CD8-positive, alpha-beta memory T cell (primary cell): ENCODE measurements at regions not wholly inside any gene's neighbourhood (a gene's known extent, or its start where the extent isn't known, plus 50 kb on each side); places are given as distances from the start of the nearest gene placed in this dataset.

Experiments used
- CTCF ChIA-PET: fragments of 350-600 bp; sonication (Branson Sonifier 250); formaldehyde crosslinking; loops from one replicate; lab custom pipeline; 2021; ENCODE audit warnings: antibody characterized with exemption; lab: Charles Lee
- POLR2A ChIA-PET: fragments of 350-600 bp; sonication (Branson Sonifier 250); formaldehyde crosslinking; loops from one replicate; lab custom pipeline; 2021; ENCODE audit warnings: antibody characterized with exemption; lab: Charles Lee
- DNase-seq, 5 donors: peaks; one replicate each; pipeline versions ENCODE4 v3.0.0 to v3.0.0-alpha.2; 2020 to 2022; ENCODE audit warnings: mixed read lengths in 1 of 5
- H3K27ac ChIP-seq: one replicate; pipeline ENCODE4 v1.7.0; 2013; ENCODE audit warnings: low read depth, mild to moderate bottlenecking, low read length, moderate library complexity
- H3K27me3 ChIP-seq: 2 replicates; pipeline ENCODE4 v1.7.0; 2013; ENCODE audit warnings: low read length, mild to moderate bottlenecking; ENCODE audit not compliant: insufficient read depth, poor library complexity, severe bottlenecking
- H3K36me3 ChIP-seq: 2 replicates; pipeline ENCODE4 v1.7.0; 2013; ENCODE audit warnings: mild to moderate bottlenecking, low read length, moderate library complexity; ENCODE audit not compliant: insufficient read depth
- H3K4me1 ChIP-seq: 2 replicates; pipeline ENCODE4 v1.7.0; 2013; ENCODE audit warnings: mild to moderate bottlenecking, low read length, moderate library complexity; ENCODE audit not compliant: insufficient read depth
- H3K4me3 ChIP-seq: 2 replicates; pipeline ENCODE4 v1.7.0; 2013; ENCODE audit warnings: mild to moderate bottlenecking, low read length
- H3K9me3 ChIP-seq: 2 replicates; pipeline ENCODE4 v1.7.0; 2013; ENCODE audit warnings: mild to moderate bottlenecking, low read length
- H3K27ac Mint-ChIP-seq, 8 donors: one replicate each; pipeline ENCODE4 v1.8.0; 2020 to 2021; ENCODE audit warnings: mixed read lengths in 8 of 8, mild to moderate bottlenecking in 6 of 8, inconsistent platforms in 3 of 8, moderate library complexity in 3 of 8
- H3K27me3 Mint-ChIP-seq, 2 donors: one replicate each; pipeline ENCODE4 v1.8.0; 2020 to 2021; ENCODE audit warnings: mixed read lengths in 2 of 2, mild to moderate bottlenecking in 1 of 2, moderate library complexity in 1 of 2
- H3K36me3 Mint-ChIP-seq, 3 donors: one replicate each; pipeline ENCODE4 v1.8.0; 2020 to 2021; ENCODE audit warnings: mixed read lengths in 3 of 3, inconsistent platforms in 1 of 3, mild to moderate bottlenecking in 1 of 3
- H3K4me1 Mint-ChIP-seq, 3 donors: one replicate each; pipeline ENCODE4 v1.8.0; 2020 to 2021; ENCODE audit warnings: mixed read lengths in 3 of 3, inconsistent platforms in 1 of 3, mild to moderate bottlenecking in 1 of 3
- H3K4me3 Mint-ChIP-seq, 7 donors: one replicate each; pipeline ENCODE4 v1.8.0; 2020 to 2021; ENCODE audit warnings: mixed read lengths in 7 of 7, mild to moderate bottlenecking in 6 of 7, moderate library complexity in 4 of 7, inconsistent platforms in 2 of 7
- H3K9me3 Mint-ChIP-seq, 5 donors: one replicate each; pipeline ENCODE4 v1.8.0; 2020 to 2022; ENCODE audit warnings: mixed read lengths in 5 of 5, mild to moderate bottlenecking in 3 of 5, moderate library complexity in 2 of 5, inconsistent platforms in 1 of 5

GRCh38 chr4:104868958-104869357 lies 277.7 kb upstream of the TET2 start:
- Histone ChIP-seq H3K36me3 (no peaks in the 10 kb centered on the region), H3K27ac (no peak overlapping the region), H3K4me1 (no peaks in the 10 kb centered on the region), H3K9me3 (no peaks in the 10 kb centered on the region), H3K4me3 (no peak overlapping the region), H3K27me3 (no peaks in the 10 kb centered on the region)
- Mint-ChIP-seq H3K9me3 (peaks cover 0 to 2% (median 0%) of the 10 kb centered on the region in 5 donors), H3K4me1 (no peaks in the 10 kb centered on the region), H3K27me3 (no peaks in the 10 kb centered on the region), H3K36me3 (no peaks in the 10 kb centered on the region), H3K27ac (no peak overlapping the region), H3K4me3 (no peak overlapping the region)
- POLR2A ChIA-PET = no interaction called here
- CTCF ChIA-PET = no interaction called here
- DNase-seq = no peak

- POLR2A ChIA-PET = no interaction called here
- no peak for DNase-seq
- Mint-ChIP-seq H3K9me3 (peaks cover 0 to 2% (median 0%) of the 10 kb centered on the region in 5 donors), H3K27me3 (no peaks in the 10 kb centered on the region), H3K36me3 (no peaks in the 10 kb centered on the region), H3K27ac (no peak overlapping the region), H3K4me3 (no peak overlapping the region), H3K4me1 (no peaks in the 10 kb centered on the region)
- Histone ChIP-seq H3K36me3 (no peaks in the 10 kb centered on the region), H3K4me3 (no peak overlapping the region), H3K9me3 (no peaks in the 10 kb centered on the region), H3K27me3 (no peaks in the 10 kb centered on the region), H3K4me1 (no peaks in the 10 kb centered on the region), H3K27ac (no peak overlapping the region)
- CTCF ChIA-PET = no interaction called here
These were observed 276.8 kb upstream of the TET2 start for GRCh38 chr4:104869831-104870230.

DNA sequence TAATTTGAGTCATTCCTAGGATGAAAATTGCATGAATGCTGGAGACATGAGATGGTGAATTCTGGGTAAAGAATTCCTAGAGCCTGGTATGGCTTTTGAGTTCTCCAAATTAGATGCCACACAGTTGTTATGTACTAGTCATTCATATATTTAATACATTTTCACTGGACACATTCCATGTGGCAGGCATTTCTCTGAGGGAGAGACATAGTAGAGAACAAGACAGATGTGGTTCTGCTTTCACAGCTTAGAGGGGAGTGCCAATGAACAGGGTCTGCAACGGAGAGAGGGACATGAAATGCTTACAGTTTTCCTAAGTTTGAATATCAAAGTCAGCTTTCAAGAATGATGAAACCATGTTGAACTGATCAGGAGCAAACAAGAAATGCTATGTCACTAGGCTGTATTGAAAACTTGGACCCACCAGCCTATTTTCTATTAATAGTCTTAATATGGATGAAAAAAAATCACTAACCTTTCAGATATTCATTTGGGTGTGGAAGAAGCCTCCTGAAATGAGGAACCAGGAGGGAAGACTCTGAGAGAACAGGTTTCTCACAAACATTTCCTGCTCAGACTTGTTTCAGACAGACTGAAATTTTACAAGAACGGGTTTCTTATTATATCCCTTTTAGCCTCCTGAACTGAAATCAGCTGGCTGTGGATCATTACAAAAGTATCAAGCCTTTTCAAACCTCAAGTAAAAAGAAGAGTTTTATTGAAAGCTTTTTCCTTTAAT lies 276.0 kb upstream of the TET2 start:
- H3K27ac ChIP-seq = no peak overlapping the region
- Mint-ChIP-seq H3K4me3 (no peak overlapping the region), H3K36me3 (no peaks in the 10 kb centered on the region), H3K27me3 (no peaks in the 10 kb centered on the region), H3K9me3 (peaks cover 0 to 2% (median 0%) of the 10 kb centered on the region in 5 donors), H3K27ac (no peak overlapping the region), H3K4me1 (no peaks in the 10 kb centered on the region)
- H3K4me1 ChIP-seq = no peaks in the 10 kb centered on the region
- H3K4me3 ChIP-seq = no peak overlapping the region
- DNase-seq = no peak
- no peaks in the 10 kb centered on the region for H3K36me3 ChIP-seq
- H3K9me3 ChIP-seq = no peaks in the 10 kb centered on the region
- CTCF ChIA-PET = no interaction called here
- no peaks in the 10 kb centered on the region for H3K27me3 ChIP-seq
- POLR2A ChIA-PET = no interaction called here

DNA sequence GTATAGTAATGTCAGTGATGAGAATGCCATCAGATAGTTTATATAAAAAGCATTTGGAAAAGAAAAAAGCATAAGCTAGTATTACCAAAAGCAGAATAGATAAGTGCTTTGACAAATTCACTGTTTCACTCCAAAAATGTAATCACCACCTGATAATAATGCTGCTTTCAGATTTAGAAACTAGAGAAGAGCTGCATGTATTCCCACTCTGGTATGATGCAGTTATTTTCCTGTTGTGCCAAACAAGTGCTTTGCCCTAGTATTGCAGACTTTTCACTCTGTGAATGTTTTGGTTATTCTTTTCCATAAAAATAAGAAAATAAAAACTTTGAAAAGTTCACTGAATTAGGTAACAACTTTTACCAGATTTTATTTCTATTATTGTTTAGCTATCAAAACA lies 267.7 kb upstream of the TET2 start:
- H3K4me3 Mint-ChIP-seq = no peak overlapping the region
- H3K36me3 Mint-ChIP-seq = no peaks in the 10 kb centered on the region
- Histone ChIP-seq H3K36me3 (no peaks in the 10 kb centered on the region), H3K27ac (no peak overlapping the region), H3K4me1 (no peaks in the 10 kb centered on the region), H3K27me3 (no peaks in the 10 kb centered on the region), H3K4me3 (no peak overlapping the region), H3K9me3 (no peaks in the 10 kb centered on the region)
- no peaks in the 10 kb centered on the region for H3K27me3 Mint-ChIP-seq
- POLR2A ChIA-PET = no interaction called here
- no peak overlapping the region for H3K27ac Mint-ChIP-seq
- H3K4me1 Mint-ChIP-seq = peaks cover 4 to 14% (median 6%) of the 10 kb centered on the region in 3 donors
- DNase-seq = no peak
- no peaks in the 10 kb centered on the region for H3K9me3 Mint-ChIP-seq
- CTCF ChIA-PET = no interaction called here

DNA sequence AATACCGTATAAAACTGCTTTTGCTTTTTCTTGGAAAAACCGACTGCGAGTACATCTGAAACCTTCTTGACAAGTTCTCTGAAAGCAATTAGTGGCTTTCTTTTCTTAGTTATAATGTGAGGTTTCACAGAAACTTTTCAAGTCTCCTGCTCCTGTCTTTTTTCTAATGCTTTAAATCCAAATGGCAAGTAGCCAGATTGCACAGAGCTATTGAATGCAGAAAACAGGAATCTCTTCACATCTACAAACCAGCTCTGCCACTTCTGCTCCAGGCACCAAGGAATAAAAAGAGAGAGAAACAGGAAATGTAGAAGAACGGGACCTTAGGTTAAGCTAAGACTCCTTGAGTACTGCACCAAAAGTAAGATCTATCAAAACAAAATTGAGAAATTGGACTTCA lies 267.3 kb upstream of the TET2 start:
- H3K36me3 ChIP-seq = no peaks in the 10 kb centered on the region
- Mint-ChIP-seq H3K27ac (no peak overlapping the region), H3K4me1 (peaks cover 4 to 14% (median 6%) of the 10 kb centered on the region in 3 donors), H3K4me3 (peak overlapping the region in 2 of 7 donors; percentile 10 to 18), H3K36me3 (no peaks in the 10 kb centered on the region), H3K27me3 (no peaks in the 10 kb centered on the region), H3K9me3 (no peaks in the 10 kb centered on the region)
- no peak overlapping the region for H3K27ac ChIP-seq
- H3K4me1 ChIP-seq = no peaks in the 10 kb centered on the region
- POLR2A ChIA-PET = no interaction called here
- no peaks in the 10 kb centered on the region for H3K9me3 ChIP-seq
- no peak for DNase-seq
- H3K27me3 ChIP-seq = no peaks in the 10 kb centered on the region
- no peak overlapping the region for H3K4me3 ChIP-seq
- CTCF ChIA-PET = no interaction called here

DNA sequence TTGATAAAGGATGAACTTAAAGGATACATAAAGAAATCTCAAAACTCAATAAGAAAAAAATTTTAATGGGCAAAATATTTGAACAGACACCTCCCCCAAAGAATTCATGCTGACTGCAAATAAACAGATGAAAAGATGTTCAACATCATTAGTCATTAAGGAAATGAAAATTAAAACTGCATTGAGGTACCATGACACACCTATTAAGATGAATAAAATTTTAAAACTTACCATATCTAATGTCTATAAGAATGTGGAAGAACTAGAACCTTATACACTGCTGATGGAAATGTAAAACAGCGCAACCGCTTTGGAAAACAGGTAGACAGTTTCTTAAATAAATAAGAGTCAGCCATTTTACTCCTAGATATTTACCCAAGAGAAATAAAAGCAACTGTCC lies 266.8 kb upstream of the TET2 start:
- Histone ChIP-seq H3K9me3 (no peaks in the 10 kb centered on the region), H3K4me1 (no peaks in the 10 kb centered on the region), H3K36me3 (no peaks in the 10 kb centered on the region), H3K27ac (no peak overlapping the region), H3K27me3 (no peaks in the 10 kb centered on the region), H3K4me3 (no peak overlapping the region)
- DNase-seq = no peak
- Mint-ChIP-seq H3K4me3 (no peak overlapping the region), H3K36me3 (no peaks in the 10 kb centered on the region), H3K4me1 (peaks cover 4 to 14% (median 6%) of the 10 kb centered on the region in 3 donors), H3K27ac (no peak overlapping the region), H3K27me3 (no peaks in the 10 kb centered on the region), H3K9me3 (no peaks in the 10 kb centered on the region)
- ChIA-PET POLR2A (no interaction called here), CTCF (no interaction called here)

DNA sequence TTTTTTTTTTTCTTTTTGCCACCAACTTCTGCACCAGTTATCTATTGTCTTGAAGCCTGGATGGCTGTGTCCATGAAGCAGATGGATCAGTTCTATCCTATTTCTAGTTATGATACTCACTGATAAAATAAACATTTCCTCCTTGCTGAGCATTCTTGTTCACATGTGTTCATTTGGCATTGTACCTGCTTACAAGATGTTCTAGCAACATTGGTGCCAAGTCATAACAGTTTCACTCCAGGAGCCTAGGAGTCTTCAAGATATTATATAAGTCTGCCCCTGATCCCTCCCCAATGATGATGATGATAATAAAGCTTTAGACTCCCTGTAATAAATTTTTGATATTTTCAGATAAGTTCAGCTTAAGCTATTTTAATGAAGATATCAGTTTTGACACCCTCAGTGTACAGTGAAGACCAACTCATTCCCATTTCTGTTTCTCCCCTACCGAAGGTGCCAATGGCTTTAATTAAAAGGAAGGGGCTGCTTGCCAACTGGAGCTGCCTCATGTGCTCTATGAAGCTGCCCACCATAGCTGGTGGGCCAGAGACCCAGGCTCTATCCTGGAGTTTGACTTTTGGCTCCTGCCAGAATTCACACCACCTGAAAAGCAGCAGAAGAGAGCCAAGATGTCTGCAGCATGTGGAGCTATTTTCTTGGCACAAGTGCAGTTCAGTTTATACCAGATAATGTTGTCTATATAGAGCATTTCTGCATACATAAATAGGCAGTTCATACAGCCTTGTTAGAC lies 265.4 kb upstream of the TET2 start:
- Histone ChIP-seq H3K4me1 (no peaks in the 10 kb centered on the region), H3K4me3 (no peak overlapping the region), H3K27me3 (no peaks in the 10 kb centered on the region), H3K9me3 (no peaks in the 10 kb centered on the region), H3K27ac (no peak overlapping the region), H3K36me3 (no peaks in the 10 kb centered on the region)
- peaks cover 4 to 14% (median 6%) of the 10 kb centered on the region in 3 donors for H3K4me1 Mint-ChIP-seq
- CTCF ChIA-PET = interaction anchor here (1.1 kb wide), 1 partner anchor 20 kb away, joined by 3 read pairs; no protein-coding TSS in a partner anchor
- no peaks in the 10 kb centered on the region for H3K36me3 Mint-ChIP-seq
- H3K27ac Mint-ChIP-seq = no peak overlapping the region
- POLR2A ChIA-PET = no interaction called here
- DNase-seq = no peak
- H3K9me3 Mint-ChIP-seq = no peaks in the 10 kb centered on the region
- no peak overlapping the region for H3K4me3 Mint-ChIP-seq
- no peaks in the 10 kb centered on the region for H3K27me3 Mint-ChIP-seq

- Histone ChIP-seq H3K27ac (no peak overlapping the region), H3K9me3 (no peaks in the 10 kb centered on the region), H3K4me3 (no peak overlapping the region), H3K4me1 (no peaks in the 10 kb centered on the region), H3K36me3 (no peaks in the 10 kb centered on the region), H3K27me3 (no peaks in the 10 kb centered on the region)
- Mint-ChIP-seq H3K27me3 (no peaks in the 10 kb centered on the region), H3K27ac (no peak overlapping the region), H3K9me3 (peaks cover 0 to 2% (median 0%) of the 10 kb centered on the region in 5 donors), H3K4me1 (peaks cover 0 to 3% (median 0%) of the 10 kb centered on the region in 3 donors), H3K36me3 (peaks cover 0 to 6% (median 0%) of the 10 kb centered on the region in 3 donors), H3K4me3 (no peak overlapping the region)
- ChIA-PET CTCF (no interaction called here), POLR2A (no interaction called here)
- DNase-seq = no peak
These were observed 255.9 kb upstream of the TET2 start for GRCh38 chr4:104890598-104891275.
